ENCODE measurements at regions not wholly inside any gene's neighbourhood (a gene's known extent, or its start where the extent isn't known, plus 50 kb on each side); places are given as distances from the start of the nearest gene placed in this dataset.

DNA sequence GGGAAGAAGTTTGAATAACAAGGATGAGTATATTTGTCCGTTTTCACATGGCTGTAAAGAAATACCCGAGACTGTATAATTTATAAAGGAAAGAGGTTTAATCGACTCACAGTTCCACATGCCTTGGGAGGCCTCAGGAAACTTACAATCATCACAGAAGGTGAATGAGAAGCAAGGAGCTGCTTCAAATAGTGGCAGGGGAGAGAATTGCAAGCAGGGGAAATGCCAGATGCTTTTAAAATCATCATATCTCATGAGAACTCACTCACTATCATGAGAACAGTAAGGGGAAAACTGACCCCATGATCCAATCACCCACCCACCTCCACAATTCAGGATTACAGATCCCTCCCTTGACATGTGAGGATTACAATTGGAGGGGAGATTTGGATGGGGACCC is 212.8 kb upstream of the CDH8 start:
- POLR2A ChIA-PET: no interaction called here
- H3K27ac ChIP-seq (ENCODE audit: control insufficient read depth, insufficient read depth): no peak overlapping the region
- H3K4me3 ChIP-seq: no peak overlapping the region
- H3K27me3 ChIP-seq (replicated peaks in 1 of 2; ENCODE audit: control insufficient read depth in 2 of 2, insufficient read depth in 2 of 2, low read length in 1 of 2): no peaks in the 10 kb centered on the region
- RAD21 ChIA-PET (ENCODE audit: unreplicated experiment): no interaction called here
- no peaks in the 10 kb centered on the region for H3K4me1 ChIP-seq (ENCODE audit: control insufficient read depth, insufficient read depth, low read length)
- intact Hi-C loops (cut with micrococcal nuclease; ENCODE audit: unreplicated experiment): no loop called here
- H3K79me2 ChIP-seq (ENCODE audit: control insufficient read depth, insufficient read depth, low read length): no peaks in the 10 kb centered on the region
- FAIRE-seq (no peak), DNase-seq (ENCODE audit: low read depth, low spot score) (no peak), ATAC-seq (no peak)
- BruUV-seq (replicated peaks): no TSS peak
- WGBS (ENCODE audit: insufficient coverage, insufficient replicate concordance, low lambda C conversion rate, missing lambda C conversion rate): 0% methylated on average over 3 of the region's 3 CpGs
- H4K20me1 ChIP-seq (ENCODE audit: control insufficient read depth, insufficient read depth): no peaks in the 10 kb centered on the region
- no peaks in the 10 kb centered on the region for H3K36me3 ChIP-seq (ENCODE audit: control insufficient read depth in 2 of 2, insufficient read depth in 2 of 2, low read length in 1 of 2)
- CTCF ChIA-PET: no interaction called here
- H3K4me2 ChIP-seq (ENCODE audit: control insufficient read depth, insufficient read depth): no peak overlapping the region
- no peaks in the 10 kb centered on the region for H3K9me3 ChIP-seq (replicated peaks; ENCODE audit: control insufficient read depth, insufficient read depth, low read length)
- H3K9ac ChIP-seq (ENCODE audit: control insufficient read depth, insufficient read depth, low read length): no peak overlapping the region
- SMC1A ChIA-PET (ENCODE audit: uncharacterized antibody, unreplicated experiment): interaction anchor here (1.0 kb wide), 1 partner anchor 23 kb away, joined by 3 read pairs; no protein-coding TSS in a partner anchor
- in situ Hi-C loops (cut with MboI): no loop called here
- no peak for TF ChIP-seq MEF2A (IDR thresholded peaks at IDR 0.05; ENCODE audit: insufficient read depth, low read depth, low read length)
- no peak for TF ChIP-seq SP1 (IDR thresholded peaks at IDR 0.05; ENCODE audit: low read depth, low read length)
- no peak for TF ChIP-seq RFX5 (IDR thresholded peaks at IDR 0.05; ENCODE audit: low read depth, low read length)
- no peak for TF ChIP-seq CHD2 (IDR thresholded peaks at IDR 0.05; ENCODE audit: borderline replicate concordance, low read depth, low read length)
- TF ChIP-seq, protein P1, sequence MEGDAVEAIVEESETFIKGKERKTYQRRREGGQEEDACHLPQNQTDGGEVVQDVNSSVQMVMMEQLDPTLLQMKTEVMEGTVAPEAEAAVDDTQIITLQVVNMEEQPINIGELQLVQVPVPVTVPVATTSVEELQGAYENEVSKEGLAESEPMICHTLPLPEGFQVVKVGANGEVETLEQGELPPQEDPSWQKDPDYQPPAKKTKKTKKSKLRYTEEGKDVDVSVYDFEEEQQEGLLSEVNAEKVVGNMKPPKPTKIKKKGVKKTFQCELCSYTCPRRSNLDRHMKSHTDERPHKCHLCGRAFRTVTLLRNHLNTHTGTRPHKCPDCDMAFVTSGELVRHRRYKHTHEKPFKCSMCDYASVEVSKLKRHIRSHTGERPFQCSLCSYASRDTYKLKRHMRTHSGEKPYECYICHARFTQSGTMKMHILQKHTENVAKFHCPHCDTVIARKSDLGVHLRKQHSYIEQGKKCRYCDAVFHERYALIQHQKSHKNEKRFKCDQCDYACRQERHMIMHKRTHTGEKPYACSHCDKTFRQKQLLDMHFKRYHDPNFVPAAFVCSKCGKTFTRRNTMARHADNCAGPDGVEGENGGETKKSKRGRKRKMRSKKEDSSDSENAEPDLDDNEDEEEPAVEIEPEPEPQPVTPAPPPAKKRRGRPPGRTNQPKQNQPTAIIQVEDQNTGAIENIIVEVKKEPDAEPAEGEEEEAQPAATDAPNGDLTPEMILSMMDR (IDR thresholded peaks at IDR 0.05 in 2 of 3, conservative IDR thresholded peaks at IDR 0.05 in 1 of 3; ENCODE audit: control insufficient read depth in 2 of 3, extremely low read depth in 1 of 3, insufficient read depth in 1 of 3, low read depth in 3 of 3, low read length in 3 of 3): no peak
- TF ChIP-seq GABPA (IDR thresholded peaks at IDR 0.05; ENCODE audit: low read depth): no peak
- no peak for TF ChIP-seq ETV6 (conservative IDR thresholded peaks at IDR 0.05 in 1 of 2, IDR thresholded peaks at IDR 0.05 in 1 of 2; ENCODE audit: borderline replicate concordance in 1 of 2, low read depth in 1 of 2)
- no peak for TF ChIP-seq SIX5 (IDR thresholded peaks at IDR 0.05; ENCODE audit: low read depth, low read length, severe bottlenecking)
- TF ChIP-seq STAT3 (IDR thresholded peaks at IDR 0.05; ENCODE audit: low read depth, low read length): no peak
- no peak for TF ChIP-seq TBL1XR1 (IDR thresholded peaks at IDR 0.05; ENCODE audit: low read depth, low read length)
- no peak for TF ChIP-seq KAT2A (conservative IDR thresholded peaks at IDR 0.05; ENCODE audit: control insufficient read depth, low read depth, low read length)
- TF ChIP-seq ZNF207 (IDR thresholded peaks at IDR 0.05; ENCODE audit: borderline replicate concordance): no peak
- TF ChIP-seq KLF5 (IDR thresholded peaks at IDR 0.05; ENCODE audit: partially characterized antibody): no peak
- TF ChIP-seq, protein P2, sequence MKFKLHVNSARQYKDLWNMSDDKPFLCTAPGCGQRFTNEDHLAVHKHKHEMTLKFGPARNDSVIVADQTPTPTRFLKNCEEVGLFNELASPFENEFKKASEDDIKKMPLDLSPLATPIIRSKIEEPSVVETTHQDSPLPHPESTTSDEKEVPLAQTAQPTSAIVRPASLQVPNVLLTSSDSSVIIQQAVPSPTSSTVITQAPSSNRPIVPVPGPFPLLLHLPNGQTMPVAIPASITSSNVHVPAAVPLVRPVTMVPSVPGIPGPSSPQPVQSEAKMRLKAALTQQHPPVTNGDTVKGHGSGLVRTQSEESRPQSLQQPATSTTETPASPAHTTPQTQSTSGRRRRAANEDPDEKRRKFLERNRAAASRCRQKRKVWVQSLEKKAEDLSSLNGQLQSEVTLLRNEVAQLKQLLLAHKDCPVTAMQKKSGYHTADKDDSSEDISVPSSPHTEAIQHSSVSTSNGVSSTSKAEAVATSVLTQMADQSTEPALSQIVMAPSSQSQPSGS (IDR thresholded peaks at IDR 0.05; ENCODE audit: low read length): no peak
- no peak for TF ChIP-seq RBBP5 (conservative IDR thresholded peaks at IDR 0.05)
- H2AFZ ChIP-seq (ENCODE audit: control insufficient read depth, low read depth, low read length): no peak overlapping the region
